GM12874 (cell line): ENCODE measurements at regions not wholly inside any gene's neighbourhood (a gene's known extent, or its start where the extent isn't known, plus 50 kb on each side); places are given as distances from the start of the nearest gene placed in this dataset.

ENCODE experiments used
- CTCF ChIP-seq: IDR thresholded peaks from 2 replicates; pipeline ENCODE4 v1.5.1; 2011; ENCODE audit warnings: low read depth, mild to moderate bottlenecking, control low read depth, low read length, moderate library complexity; ENCODE audit not compliant: insufficient read depth

- TF ChIP-seq CTCF = no peak
Observed at GRCh38 chr16:64459402-64459801, 662.5 kb downstream of the CDH11 start.

- TF ChIP-seq CTCF = no peak
Observed at GRCh38 chr16:64455275-64455674, 666.6 kb downstream of the CDH11 start.

- no peak for TF ChIP-seq CTCF
Observed at GRCh38 chr16:64453646-64454045, 668.2 kb downstream of the CDH11 start.

GRCh38 chr16:64452446-64452845 is 669.4 kb downstream of the CDH11 start:
- TF ChIP-seq CTCF = no peak

- TF ChIP-seq CTCF = no peak
Observed at GRCh38 chr16:64450177-64450576, 671.7 kb downstream of the CDH11 start.

GRCh38 chr16:64449506-64449905 is 672.4 kb downstream of the CDH11 start:
- TF ChIP-seq CTCF = no peak

- no peak for TF ChIP-seq CTCF
Observed at GRCh38 chr16:64445649-64446048, 676.2 kb downstream of the CDH11 start.

GRCh38 chr16:64445245-64445644 is 676.6 kb downstream of the CDH11 start:
- no peak for TF ChIP-seq CTCF
